SHP77 (cell line): ENCODE measurements at regions not wholly inside any gene's neighbourhood (a gene's known extent, or its start where the extent isn't known, plus 50 kb on each side); places are given as distances from the start of the nearest gene placed in this dataset.

ENCODE experiments used
- DNase-seq, 2 experiments: peaks; one replicate each; lab custom pipeline; 2025; lab: John Stamatoyannopoulos, UW

DNA sequence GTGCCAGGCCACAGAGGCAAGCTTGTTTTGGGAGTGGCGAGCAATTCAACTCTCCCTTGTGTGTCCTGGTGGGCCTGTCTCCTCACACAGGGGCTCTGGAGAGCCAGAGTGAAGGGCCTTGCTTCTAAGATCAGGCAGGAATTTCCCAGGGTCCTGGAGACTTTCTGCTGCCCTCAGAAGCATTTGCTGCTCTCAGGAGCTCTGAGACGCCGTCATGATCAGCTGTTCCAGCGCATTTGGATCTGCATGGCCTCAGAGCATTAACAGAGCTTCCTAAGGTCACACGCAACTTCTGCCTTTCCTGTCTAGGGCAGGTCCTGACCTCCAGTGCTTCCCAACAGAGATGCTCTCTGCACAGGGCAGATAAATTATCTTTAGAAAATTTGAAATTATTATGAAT, 52.2 kb upstream of the C10orf90 start:
- no peak for DNase-seq

- DNase-seq = no peak
Observed at GRCh38 chr10:126723226-126723625, 52.7 kb upstream of the C10orf90 start.

- DNase-seq = no peak
Observed at GRCh38 chr10:126729314-126729870, 58.9 kb upstream of the C10orf90 start.

DNA sequence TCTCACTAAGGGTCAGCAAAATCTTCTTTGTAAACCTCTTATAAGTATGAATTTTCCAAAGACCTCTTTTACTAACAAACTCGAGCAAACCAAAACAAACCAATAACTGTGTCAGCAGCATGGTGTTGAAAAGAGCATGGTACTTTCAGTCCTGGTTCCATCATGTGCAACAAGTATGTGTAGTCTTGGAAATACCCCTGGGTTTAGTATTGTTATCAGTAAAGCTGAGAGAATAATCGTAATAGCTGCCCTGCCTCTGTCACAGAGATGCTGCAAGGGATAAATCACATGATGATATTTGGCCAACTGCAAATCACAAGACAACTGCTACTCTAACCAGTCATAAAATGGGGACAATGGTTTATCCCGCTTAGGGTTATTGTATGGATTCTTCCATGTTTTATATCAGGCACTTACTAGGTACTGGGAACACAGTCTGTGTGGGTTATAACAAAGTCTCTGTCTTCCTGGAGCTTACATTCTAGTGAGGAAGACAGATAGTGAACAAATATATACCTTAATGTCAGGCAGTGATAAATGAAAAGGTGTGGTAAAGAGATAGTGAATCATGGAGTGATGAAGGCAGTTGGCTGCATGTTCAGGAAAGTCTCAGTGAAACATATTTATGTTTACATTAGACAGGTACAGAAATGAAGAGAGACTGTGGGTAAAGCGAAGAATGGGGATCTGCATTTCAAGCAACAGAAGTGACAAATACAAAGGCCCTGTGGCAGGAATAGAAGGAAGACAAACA, 60.5 kb upstream of the C10orf90 start:
- no peak for DNase-seq

GRCh38 chr10:126731610-126731990, 61.1 kb upstream of the C10orf90 start:
- DNase-seq = no peak

GRCh38 chr10:126732308-126732707, 61.8 kb upstream of the C10orf90 start:
- no peak for DNase-seq

DNA sequence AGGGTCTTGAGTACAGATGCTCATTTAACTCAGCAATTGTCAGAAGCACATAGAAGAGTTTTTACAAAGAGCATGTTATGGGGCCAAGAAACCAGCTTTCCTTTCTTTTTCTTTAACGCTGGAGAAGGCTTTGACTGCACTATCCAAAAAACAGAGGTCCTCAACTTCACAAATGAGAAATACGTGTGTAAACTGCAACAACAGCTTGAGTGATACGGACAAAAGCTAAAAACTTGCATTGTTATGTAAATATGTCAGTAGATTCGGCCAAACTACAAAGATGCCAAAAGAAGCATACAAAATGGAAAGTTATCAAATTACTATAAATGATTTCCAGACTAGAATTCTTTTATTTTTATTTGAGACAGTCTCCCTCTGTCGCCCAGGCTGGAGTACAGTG, 62.4 kb upstream of the C10orf90 start:
- DNase-seq = no peak

GRCh38 chr10:126734015-126734414, 63.5 kb upstream of the C10orf90 start:
- no peak for DNase-seq

GRCh38 chr10:126734967-126735366, 64.5 kb upstream of the C10orf90 start:
- DNase-seq = no peak

- DNase-seq = no peak
Observed at GRCh38 chr10:126736142-126736541, 65.6 kb upstream of the C10orf90 start.

- DNase-seq = no peak
Observed at GRCh38 chr10:126736727-126737126, 66.2 kb upstream of the C10orf90 start.

GRCh38 chr10:126738001-126738400, 67.5 kb upstream of the C10orf90 start:
- DNase-seq = no peak

GRCh38 chr10:126744571-126744970, 74.1 kb upstream of the C10orf90 start:
- no peak for DNase-seq

DNA sequence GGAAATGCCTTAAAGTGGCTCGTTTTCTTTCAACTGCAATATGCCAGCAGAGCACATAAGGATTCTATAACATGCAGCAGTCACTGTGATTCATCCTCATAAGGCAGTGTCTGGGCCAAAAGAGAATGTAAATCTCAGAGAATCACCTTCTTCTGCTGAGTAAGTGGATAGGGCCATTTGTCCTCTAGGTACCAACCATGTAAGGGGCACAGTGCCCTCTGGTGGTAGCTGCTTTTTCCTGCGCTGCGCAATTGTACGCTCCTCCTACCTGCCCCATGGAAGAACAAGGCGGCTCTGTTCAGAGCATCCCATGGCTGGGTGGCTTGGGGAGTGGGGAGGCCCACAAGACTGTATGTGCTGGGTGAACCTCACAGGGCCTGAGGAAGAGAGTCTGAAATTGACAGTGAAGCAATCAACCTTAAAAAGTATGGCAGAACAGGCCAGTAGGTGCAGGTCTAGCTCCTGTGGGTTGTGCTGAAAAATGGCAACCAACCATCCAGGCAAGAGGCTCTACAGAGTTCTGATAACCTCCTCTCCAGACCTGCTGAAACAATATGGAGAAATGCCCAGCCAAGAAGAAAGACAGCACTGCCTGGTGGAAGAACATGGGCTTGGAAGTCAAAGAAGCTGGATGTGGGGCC, 78.6 kb upstream of the C10orf90 start:
- peak; percentile 6 to 31 for DNase-seq

- no peak for DNase-seq
Observed at GRCh38 chr10:126754966-126755365, 84.5 kb upstream of the C10orf90 start.

DNA sequence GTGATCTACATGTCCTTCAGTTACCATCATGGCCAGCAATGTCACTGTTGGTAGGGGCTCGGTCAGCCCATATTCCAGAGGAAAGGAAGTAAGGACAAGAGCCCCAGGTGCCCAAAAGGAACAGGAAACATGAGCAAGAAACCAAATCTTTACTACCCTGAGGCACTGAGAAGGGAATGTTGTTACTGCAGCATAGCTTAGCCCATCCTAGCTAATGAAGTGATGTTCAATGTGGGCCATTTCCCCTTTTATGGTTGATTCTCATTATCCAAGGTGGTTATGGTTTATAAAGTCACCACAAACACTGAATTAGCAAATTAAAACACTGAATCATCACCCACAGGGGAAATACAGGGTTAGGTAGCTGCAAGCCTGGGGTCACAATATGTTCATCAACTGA, 88.4 kb upstream of the C10orf90 start:
- DNase-seq = no peak

- DNase-seq = no peak
Observed at GRCh38 chr10:126759531-126759930, 89.0 kb upstream of the C10orf90 start.

- DNase-seq = peak; percentile 2 to 5
Observed at GRCh38 chr10:126766646-126767045, 96.2 kb upstream of the C10orf90 start.

DNA sequence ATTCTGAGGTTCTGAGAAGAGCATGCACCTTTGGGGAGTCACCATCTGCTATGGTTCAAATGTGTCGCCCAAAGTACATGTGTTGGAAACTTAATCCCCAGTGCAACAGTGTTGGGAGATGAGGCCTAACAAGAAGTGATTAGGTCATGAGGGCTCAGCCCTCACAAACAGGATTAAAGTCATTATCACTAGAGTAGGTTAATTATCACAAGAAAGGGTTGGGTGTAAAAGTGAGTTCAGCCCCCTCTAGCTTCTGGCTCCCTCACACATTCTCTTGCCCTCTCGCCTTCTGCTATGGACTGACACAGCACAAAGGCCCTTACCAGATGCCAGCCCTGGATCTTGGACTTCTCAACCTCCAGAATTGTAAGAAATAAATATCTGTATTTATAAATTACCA, 100.3 kb upstream of the C10orf90 start:
- no peak for DNase-seq

- DNase-seq = no peak
Observed at GRCh38 chr10:126776168-126776567, 105.7 kb upstream of the C10orf90 start.

DNA sequence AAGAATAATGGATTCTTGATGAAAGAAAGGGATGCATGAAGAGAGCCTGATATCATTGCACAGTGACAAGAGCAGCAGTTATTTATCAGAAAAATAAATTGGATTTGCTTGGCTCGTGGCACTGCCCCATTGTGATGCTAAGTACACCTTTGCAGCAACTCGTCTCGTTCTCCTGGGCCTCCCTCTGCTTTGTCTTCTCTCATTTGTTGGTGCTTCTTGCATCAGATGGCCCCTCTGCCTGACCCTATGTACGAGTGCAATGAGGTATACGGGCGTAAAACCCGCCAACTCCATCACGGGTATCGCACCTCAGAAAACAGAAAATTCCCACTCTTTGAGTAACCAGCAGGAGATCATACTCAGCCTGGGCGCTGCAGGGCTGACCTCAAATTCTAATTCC, 107.2 kb upstream of the C10orf90 start:
- DNase-seq = no peak

DNA sequence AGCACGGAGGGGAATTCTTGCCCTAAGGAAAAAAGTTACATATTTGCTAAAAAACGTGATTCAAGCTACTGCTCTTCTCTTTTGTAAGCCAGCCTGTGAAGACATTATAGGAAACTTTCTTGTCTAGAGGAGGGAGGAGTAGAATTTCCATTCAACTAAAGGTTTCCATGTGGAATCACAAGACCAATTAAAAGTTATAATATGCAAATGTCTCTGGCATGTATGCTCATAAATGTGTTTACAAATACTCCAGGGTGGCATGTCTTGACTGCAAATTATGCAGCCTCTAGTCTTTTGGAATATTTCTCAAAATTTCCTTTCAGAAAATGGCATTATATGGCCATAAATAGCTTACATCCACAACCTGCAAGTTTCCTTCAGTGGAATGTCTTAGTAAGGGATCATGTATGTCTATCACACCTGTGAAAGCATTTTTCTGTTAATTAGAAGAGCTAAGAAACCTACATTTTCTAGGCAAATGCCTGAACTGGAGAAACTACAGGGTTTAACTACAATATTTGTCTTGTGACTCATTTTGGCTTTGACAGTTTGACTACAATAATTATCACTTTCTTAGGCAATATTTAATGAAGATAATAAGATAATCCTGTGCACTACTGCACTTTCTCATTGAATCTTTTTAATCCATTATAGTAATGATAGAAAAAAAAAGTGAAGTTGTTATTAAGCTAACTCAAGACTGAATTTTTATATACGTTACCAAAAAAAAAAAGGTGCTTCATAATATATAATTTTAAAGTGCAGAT, 111.1 kb upstream of the C10orf90 start:
- DNase-seq = no peak
